ENCODE measurements at regions not wholly inside any gene's neighbourhood (a gene's known extent, or its start where the extent isn't known, plus 50 kb on each side); places are given as distances from the start of the nearest gene placed in this dataset.

- FAIRE-seq (no peak), ATAC-seq (no peak), DNase-seq (ENCODE audit: low read depth, low spot score) (no peak)
- Histone ChIP-seq H3K9me3 (replicated peaks; ENCODE audit: control insufficient read depth, insufficient read depth, low read length) (no peaks in the 10 kb centered on the region), H4K20me1 (ENCODE audit: control insufficient read depth, insufficient read depth) (no peaks in the 10 kb centered on the region), H3K27ac (ENCODE audit: control insufficient read depth, insufficient read depth) (no peak overlapping the region), H3K4me2 (ENCODE audit: control insufficient read depth, insufficient read depth) (no peak overlapping the region), H3K9ac (ENCODE audit: control insufficient read depth, insufficient read depth, low read length) (no peak overlapping the region), H3K36me3 (ENCODE audit: control insufficient read depth in 2 of 2, insufficient read depth in 2 of 2, low read length in 1 of 2) (no peaks in the 10 kb centered on the region), H2AFZ (ENCODE audit: control insufficient read depth, low read depth, low read length) (no peak overlapping the region), H3K27me3 (replicated peaks in 1 of 2; ENCODE audit: control insufficient read depth in 2 of 2, insufficient read depth in 2 of 2, low read length in 1 of 2) (peaks cover 0 to 10% of the 10 kb centered on the region in 2 experiments), H3K4me3 (no peak overlapping the region), H3K79me2 (ENCODE audit: control insufficient read depth, insufficient read depth, low read length) (no peaks in the 10 kb centered on the region), H3K4me1 (ENCODE audit: control insufficient read depth, insufficient read depth, low read length) (peaks cover 2% of the 10 kb centered on the region; the same call in 1 of the 2 replicates)
- POLR2A ChIA-PET, result no interaction called here
- RAD21 ChIA-PET (ENCODE audit: unreplicated experiment), result no interaction called here
- in situ Hi-C loops (cut with MboI) (no loop called here), intact Hi-C loops (cut with micrococcal nuclease; ENCODE audit: unreplicated experiment) (no loop called here)
- WGBS (ENCODE audit: insufficient coverage, insufficient replicate concordance, low lambda C conversion rate, missing lambda C conversion rate), result 17% methylated on average over 23 of the region's 23 CpGs
- CTCF ChIA-PET, result no interaction called here
- TF ChIP-seq SRF (IDR thresholded peaks at IDR 0.05; ENCODE audit: low read depth in 2 of 2, low read length in 2 of 2), result no peak
- BruUV-seq (replicated peaks), result no TSS peak
- SMC1A ChIA-PET (ENCODE audit: uncharacterized antibody, unreplicated experiment), result no interaction called here
Observed at GRCh38 chr1:10904396-10905358, 107.8 kb upstream of the TARDBP start.

- Histone ChIP-seq H3K79me2 (ENCODE audit: control insufficient read depth, insufficient read depth, low read length) (no peaks in the 10 kb centered on the region), H4K20me1 (ENCODE audit: control insufficient read depth, insufficient read depth) (no peaks in the 10 kb centered on the region), H3K4me1 (ENCODE audit: control insufficient read depth, insufficient read depth, low read length) (peaks cover 6% of the 10 kb centered on the region; the same call in 1 of the 2 replicates), H2AFZ (ENCODE audit: control insufficient read depth, low read depth, low read length) (no peak overlapping the region), H3K9ac (ENCODE audit: control insufficient read depth, insufficient read depth, low read length) (no peak overlapping the region), H3K36me3 (ENCODE audit: control insufficient read depth in 2 of 2, insufficient read depth in 2 of 2, low read length in 1 of 2) (no peaks in the 10 kb centered on the region), H3K4me3 (no peak overlapping the region), H3K9me3 (replicated peaks; ENCODE audit: control insufficient read depth, insufficient read depth, low read length) (no peaks in the 10 kb centered on the region), H3K4me2 (ENCODE audit: control insufficient read depth, insufficient read depth) (no peak overlapping the region), H3K27me3 (replicated peaks in 1 of 2; ENCODE audit: control insufficient read depth in 2 of 2, insufficient read depth in 2 of 2, low read length in 1 of 2) (peaks cover 0 to 9% of the 10 kb centered on the region in 2 experiments), H3K27ac (ENCODE audit: control insufficient read depth, insufficient read depth) (no peak overlapping the region)
- in situ Hi-C loops (cut with MboI) (no loop called here), intact Hi-C loops (cut with micrococcal nuclease; ENCODE audit: unreplicated experiment) (no loop called here)
- no peak for FAIRE-seq
- TF ChIP-seq SUZ12 (IDR thresholded peaks at IDR 0.05; ENCODE audit: unreplicated experiment), result no peak
- POLR2A ChIA-PET, result no interaction called here
- SMC1A ChIA-PET (ENCODE audit: uncharacterized antibody, unreplicated experiment), result no interaction called here
- CTCF ChIA-PET, result no interaction called here
- no peak for DNase-seq (ENCODE audit: low read depth, low spot score)
- 3% methylated on average over 9 of the region's 16 CpGs for WGBS (ENCODE audit: insufficient coverage, insufficient replicate concordance, low lambda C conversion rate, missing lambda C conversion rate)
- no peak for ATAC-seq
- RAD21 ChIA-PET (ENCODE audit: unreplicated experiment), result no interaction called here
- BruUV-seq (replicated peaks), result no TSS peak
Observed at GRCh38 chr1:10905841-10906655, 106.4 kb upstream of the TARDBP start.

All from GM12878 (cell line).